Urothelium cell line (cell line): ENCODE measurements at regions not wholly inside any gene's neighbourhood (a gene's known extent, or its start where the extent isn't known, plus 50 kb on each side); places are given as distances from the start of the nearest gene placed in this dataset.
"Not testable (repeated sequence)": the region's sequence is repeated elsewhere in the genome, so short reads cannot be mapped to it uniquely, and the experiment has no call there.

Experiments used
- DNase-seq: peaks from one replicate; pipeline ENCODE4 v3.0.0; 2011; ENCODE audit warnings: low spot score, mixed read lengths
- FAIRE-seq: peaks from 2 replicates; lab custom pipeline; 2011; peaks lifted over from hg19 to GRCh38; lab: Jason Lieb, UNC

DNA sequence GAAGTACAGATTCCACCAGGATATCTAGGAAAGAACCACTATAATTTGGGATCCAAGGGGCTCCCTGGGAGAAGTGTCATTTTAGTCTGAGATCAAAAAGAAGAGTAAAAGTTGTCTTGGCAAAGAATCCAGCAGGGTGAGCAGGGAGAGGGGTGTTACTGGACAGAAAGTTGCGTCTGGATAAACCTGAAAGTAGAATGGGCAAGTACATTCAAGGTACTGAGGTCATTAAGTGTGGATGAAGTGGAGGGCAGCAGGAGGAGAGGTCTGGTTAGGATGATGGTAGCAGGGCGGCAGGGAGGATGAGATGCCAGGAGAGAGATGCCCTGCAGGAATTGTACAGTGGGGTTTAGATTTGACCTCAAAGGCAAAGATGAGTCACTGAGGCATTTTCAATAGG lies 253.3 kb downstream of the KLF13 start:
- no peak for FAIRE-seq
- no peak for DNase-seq

DNA sequence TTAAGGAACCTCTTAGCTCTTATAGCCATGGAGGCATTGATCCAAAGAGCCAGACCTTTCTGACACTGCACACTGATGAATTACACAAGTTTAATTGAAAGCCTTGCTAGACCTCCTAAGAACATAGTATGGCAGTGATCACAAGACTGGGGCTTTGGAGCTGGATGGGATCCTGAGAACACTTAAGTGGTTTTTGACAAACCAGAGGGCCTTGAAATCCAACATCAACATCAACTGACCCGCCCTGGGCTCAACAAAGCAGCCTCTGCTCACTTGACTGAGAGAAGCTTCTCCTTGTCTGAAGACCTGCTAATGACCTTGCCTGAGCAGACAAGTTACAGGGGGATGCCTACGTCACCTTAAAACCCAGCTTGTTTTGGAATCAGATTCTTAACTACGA lies 257.6 kb downstream of the KLF13 start:
- DNase-seq (no peak), FAIRE-seq (no peak)

DNA sequence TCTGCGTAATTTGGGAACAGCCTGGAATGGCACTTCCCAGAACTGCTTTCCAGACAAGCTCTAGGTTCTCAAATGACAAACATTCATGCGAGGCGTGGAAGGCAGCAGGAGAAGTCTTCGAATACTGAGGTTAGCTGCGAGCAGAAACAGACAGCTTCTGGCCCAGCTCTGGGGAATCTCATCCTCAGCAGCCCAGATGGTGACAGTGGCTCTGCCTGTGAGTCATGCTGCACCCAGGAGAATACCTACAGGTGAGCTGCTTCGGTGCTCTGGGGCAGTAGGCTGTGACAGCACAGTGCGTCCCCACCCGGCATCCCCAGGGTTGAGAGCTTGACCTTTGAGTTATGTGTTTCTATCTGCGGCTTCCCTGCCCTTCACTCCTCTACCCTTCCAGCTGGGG lies 258.6 kb downstream of the KLF13 start:
- FAIRE-seq: no peak

DNA sequence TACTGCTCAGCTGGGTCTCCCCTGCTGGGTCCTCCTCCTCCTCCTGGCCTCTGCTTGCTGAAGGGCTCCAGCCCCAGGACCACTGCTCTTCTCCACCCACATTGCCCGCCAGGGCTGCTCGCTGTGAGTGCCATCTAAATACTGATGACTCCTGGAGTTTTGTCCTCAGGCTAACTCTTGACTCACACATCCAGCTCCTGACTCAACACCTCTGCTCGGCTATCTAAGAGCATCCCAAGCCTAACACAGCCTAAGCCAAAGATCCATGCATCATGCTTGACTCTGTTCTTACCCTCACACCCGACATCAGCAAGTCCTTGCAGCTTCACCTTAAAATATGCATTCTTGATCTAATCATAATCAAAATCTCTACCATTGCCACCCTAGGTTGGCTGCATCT lies 260.2 kb downstream of the KLF13 start:
- DNase-seq (no peak), FAIRE-seq (no peak)

More for the DNA sequence above, 258.6 kb downstream of the KLF13 start:
- no peak for DNase-seq

DNA sequence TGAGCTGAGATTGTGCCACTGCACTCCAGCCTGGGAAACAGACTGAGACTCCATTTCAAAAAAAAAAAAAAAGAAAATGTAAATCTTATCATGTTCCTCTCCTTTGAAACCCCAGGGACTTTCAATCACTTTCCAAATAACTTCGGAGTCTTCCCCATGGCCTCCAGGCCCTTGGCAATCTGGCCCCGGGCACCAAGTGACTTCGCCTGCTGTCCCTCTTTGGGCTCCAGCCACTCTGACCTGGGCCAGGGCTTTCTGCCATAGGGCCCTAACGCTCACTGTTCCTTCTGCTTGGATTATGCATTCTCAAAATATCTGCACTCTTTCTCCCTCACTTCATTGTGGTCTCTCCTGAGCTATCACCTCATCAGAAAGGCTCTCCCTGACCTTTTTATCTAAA lies 260.9 kb downstream of the KLF13 start:
- no peak for DNase-seq
- no peak for FAIRE-seq

DNA sequence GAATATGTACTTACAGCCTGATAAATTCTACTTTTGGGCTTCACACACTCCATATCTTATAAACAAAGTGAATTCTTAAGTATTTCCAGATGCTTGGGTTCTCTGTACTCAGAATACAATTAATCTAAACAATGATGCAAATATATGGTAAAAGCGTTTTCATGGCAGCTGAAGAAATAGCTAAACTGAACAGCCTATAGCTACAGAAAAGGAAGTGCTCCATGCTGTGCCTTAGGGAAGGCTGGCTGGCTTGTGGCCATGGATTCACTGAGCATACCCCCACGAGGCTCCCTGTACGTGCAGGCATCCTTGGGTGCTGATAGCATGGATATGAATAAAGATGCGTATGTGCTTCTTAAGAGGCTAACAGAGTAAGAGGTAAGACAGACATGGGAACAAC lies 264.0 kb downstream of the KLF13 start:
- FAIRE-seq: no peak
- no peak for DNase-seq

DNA sequence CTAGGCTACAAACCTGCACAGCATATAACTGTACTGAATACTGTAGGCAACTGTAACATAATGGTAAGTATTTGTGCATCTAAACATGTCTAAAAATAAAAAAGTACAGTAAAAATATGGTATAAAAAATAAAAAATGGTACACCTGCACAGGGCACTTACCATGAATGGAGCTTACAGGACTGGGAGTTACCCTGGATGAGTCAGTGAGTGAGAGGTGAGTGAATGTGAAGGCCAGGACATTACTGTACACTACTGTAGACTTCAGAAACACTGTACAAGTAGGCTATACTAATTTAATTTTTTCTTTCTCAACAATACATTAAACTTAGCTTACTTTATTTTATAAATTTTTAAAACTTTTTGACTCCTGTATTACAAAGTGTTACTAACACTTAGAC lies 265.3 kb downstream of the KLF13 start:
- DNase-seq (no peak), FAIRE-seq (no peak)

DNA sequence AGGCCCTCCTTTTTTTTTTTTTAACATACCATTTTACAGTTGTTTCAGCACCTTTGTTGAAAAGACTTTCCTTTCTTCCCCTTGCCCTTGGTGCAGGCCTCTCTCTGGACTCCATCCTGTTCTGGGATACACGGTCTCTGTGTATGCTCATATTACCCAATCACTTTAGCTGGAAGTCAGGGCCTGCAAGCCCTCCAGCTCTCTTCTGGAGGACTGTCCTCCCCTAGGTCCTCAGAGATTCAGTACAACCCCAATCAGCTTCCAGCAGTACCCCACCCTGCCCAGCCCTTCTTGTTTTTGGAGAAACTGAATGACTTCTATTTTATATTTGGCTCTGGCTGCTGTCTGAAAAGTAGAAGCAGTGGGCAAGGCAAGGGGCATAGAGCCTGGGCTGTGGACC lies 270.8 kb downstream of the KLF13 start:
- FAIRE-seq (no peak), DNase-seq (no peak)

DNA sequence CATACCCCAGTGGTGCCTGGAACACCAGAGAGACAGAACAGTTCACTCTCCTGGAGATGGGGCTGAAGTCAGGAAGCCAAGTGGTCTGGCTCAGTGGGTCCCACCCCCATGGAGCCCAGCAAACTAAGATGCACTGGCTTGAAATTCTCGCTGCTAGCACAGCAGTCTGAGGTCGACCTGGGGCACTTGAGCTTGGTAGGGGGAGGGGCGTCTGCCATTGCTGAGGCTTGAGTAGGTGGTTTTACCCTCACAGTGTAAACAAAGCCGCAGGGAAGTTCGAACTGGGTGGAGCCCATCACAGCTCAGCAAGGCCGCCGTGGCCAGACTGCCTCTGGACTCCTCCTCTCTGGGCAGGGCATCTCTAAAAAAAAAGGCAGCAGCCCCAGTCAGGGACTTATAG lies 272.0 kb downstream of the KLF13 start:
- no peak for DNase-seq
- FAIRE-seq: no peak

DNA sequence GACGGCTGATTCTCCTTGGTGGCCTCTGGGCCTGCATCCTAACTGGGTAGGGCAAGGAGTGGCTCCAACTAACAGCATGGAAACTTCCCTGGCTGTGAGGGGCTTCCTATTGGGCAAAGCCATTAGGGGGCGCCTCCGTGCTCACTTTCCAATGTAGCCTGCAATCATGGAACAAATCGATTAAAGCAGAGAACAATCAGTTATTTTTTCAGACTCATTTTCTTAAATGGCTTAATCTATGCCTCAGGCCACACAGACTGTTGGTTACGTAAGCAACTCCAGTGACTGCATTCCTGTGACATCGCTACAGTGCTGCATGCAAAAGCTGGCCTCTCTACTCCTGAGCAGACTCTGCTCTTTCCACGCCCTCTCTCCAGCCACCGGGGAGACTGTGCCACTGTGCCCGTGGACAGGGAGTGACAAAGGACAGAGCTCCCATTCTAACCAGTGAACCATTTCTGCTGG lies 278.9 kb downstream of the KLF13 start:
- FAIRE-seq (no peak), DNase-seq (no peak)

DNA sequence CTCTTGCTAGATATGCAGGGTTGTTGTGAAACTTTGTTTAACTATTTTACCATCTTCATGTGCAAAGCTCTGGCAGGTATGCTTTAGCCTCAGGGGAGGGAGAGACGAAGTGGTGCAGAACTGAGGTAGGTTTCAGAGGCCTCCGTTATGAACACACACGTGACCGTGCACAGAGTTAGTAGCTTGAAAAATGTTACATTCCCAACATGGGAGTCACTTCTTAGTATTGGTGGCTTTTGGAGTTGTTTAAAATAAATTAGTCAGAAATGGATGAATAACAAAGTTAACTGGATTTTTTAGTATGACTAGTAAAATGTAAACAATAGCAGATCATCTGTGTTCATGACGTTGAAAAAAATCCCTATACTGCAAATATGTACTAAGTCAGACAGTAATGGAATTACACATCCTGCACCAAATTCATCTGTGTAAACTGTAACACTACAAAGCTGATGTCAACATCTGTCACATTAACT lies 279.6 kb downstream of the KLF13 start:
- DNase-seq: no peak
- no peak for FAIRE-seq

DNA sequence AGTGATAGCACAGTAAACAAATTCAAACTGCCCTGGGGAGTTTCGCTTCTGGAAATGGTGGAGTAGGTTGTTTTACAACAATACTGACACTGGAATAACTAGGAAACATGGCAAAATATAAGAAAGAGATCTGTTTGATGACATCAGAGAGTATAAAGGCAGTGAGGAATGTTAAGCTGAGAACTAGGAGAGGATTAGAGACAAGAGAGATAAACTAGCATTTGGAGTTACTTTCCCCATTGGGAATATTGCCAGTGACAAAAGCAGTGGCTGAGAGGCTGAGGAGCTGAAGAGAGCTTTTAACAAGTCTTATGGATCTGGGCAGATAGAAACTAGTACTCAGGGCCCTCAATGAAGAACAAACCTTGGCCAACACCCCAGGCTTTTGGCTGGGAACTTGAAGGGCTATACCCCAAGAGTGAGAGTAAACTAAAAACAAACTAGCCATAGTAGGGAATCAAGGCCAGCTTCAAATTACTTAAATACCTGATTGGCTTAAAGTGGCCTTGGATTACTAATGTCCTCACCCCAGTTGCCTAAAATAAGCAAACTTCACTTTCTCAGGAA lies 280.4 kb downstream of the KLF13 start:
- DNase-seq (no peak), FAIRE-seq (no peak)

DNA sequence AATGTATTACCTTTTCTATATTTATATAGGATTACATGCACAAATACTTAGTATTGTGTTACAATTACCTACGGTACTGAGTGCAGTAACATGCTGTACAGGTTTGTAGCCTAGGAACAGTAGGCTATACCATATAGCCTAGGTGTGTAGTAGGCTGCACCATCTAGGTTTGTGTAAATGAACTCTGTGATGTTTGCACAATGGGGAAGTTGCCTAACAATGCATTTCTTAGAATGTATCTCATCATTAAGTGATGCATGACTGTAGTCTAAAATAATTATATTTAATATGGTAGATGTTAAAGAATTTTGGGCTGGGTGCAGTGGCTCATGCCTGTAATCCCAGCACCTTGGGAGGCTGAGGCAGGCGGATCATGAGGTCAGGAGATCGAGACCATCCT lies 281.0 kb downstream of the KLF13 start:
- DNase-seq (no peak), FAIRE-seq (no peak)

DNA sequence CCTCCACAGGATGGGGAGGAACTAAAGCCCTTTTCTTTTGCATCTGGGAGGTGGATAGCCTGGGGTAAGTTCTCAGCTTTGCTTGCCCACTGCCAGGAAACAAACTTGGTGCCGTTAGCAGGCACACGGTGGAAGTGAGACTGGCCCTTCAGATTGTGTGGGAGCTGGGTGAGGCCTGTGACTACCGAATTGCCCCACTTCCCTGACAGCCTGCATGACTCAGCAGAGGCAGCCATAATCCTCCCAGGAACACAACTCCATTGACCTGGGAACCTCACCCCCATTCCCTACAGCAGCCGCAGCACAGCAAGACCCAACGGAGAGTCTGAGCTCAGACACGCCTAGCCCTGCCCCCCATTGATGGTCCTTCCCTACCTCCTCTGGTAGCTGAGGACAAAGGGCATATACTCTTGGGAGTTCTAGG lies 282.6 kb downstream of the KLF13 start:
- no peak for FAIRE-seq
- DNase-seq: no peak

DNA sequence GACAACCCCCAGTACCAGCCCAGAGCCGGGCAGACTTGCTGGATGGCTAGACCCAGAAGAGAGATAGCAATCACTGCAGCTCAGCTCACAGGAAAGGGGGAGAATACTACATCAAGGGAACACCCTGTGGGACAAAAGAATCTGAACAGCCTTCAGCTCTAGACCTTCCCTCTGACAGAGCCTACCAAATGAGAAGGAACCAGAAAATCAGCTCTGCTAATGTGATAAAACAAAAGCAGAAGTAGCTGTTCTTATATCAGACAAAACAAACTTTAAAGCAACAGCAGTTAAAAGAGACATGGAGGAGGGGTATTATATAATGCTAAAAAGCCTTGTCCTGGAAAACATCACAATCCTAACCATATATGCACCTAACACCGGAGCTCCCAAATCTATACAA lies 283.3 kb downstream of the KLF13 start:
- no peak for FAIRE-seq
- no peak for DNase-seq

DNA sequence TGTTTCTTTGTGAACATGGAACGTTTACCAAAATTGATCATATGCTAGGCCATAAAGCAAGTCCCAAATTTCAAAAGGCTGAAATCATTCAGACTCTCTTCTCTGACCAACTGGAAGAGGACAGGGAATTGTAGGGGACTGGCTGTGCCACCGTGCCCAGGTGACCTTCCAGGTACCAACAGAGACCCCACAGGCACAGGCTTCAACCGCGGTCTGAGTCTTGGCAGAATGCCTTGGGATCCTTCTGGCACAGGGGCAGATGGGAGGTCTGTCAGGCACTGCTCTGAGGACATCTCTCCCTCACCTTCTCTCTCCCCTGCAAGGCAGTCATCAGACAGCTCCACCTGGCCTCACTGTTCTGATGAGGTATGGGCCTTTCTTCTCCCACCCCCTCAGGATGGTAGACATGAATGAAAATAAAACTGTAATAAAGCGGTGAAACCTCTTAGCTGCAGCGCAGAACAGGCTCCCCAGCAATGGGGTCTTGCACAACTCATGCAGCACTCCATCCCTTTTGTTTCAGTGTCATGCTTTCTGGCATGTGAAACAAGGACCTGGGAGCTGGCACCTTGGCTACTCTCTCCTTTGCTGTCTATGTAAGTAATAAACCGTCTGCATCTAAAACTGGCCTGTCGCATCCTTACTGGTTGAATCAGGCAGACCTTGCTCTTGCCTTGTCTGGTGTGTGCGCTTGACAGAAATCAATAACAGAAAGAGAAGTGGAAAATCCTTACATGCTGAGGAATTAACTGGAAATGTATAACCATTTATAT lies 289.2 kb downstream of the KLF13 start:
- no peak for FAIRE-seq
- no peak for DNase-seq

DNA sequence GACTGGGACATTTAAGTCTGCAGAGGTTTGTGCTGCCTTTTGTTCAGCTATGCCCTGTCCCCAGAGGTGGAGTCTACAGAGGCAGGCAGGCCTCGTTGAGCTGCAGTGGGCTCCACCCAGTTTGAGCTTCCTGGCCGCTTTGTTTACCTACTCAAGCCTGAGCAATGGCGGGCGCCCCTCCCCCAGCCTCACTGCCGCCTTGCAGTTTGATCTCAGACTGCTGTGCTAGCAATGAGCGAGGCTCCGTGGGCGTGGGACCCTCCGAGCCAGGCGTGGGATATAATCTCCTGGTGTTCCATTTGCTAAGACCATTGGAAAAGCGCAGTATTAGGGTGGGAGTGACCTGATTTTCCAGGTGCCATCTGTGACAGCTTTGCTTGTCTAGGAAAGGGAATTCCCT lies 296.7 kb downstream of the KLF13 start:
- not testable (repeated sequence) for FAIRE-seq, DNase-seq

DNA sequence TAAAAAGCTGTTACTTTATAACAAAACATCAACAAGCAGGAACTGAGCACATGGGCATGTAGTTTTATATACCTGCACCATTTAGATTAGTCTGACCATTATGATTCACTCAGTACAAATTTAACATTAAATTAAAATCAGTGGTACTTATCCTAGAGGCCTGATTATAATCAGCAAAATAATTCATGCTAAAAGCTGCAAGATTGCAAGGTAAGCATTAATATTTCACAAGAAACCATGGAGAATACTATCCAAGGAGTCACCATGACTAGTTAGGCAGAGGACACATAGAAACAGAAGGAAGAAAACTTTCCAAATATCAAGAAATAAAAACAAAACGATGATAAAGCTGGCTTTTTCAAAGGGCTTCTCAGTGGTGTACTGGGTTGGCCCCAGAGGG lies 297.5 kb downstream of the KLF13 start:
- not testable (repeated sequence) for FAIRE-seq

DNA sequence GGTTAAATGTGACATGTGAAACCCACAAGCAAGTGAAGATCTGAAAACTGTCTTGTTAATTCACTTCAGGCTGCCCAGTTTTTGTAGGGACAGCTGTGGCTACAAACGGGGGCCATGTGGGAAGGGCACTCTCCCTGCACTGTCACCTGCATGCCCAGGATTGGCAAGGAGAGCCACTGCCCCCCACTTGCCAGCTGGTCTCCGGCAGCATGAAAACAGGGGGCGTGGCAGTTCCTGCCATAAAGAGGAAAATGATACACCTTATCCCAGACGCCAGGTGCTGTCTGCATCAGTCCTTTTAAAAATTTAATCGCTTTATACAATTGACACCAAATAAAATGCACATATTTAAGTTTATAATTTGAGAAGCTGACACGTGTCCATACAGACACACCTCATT lies 309.1 kb downstream of the KLF13 start:
- not testable (repeated sequence) for DNase-seq, FAIRE-seq

More for the DNA sequence above, 297.5 kb downstream of the KLF13 start:
- DNase-seq: not testable (repeated sequence)

DNA sequence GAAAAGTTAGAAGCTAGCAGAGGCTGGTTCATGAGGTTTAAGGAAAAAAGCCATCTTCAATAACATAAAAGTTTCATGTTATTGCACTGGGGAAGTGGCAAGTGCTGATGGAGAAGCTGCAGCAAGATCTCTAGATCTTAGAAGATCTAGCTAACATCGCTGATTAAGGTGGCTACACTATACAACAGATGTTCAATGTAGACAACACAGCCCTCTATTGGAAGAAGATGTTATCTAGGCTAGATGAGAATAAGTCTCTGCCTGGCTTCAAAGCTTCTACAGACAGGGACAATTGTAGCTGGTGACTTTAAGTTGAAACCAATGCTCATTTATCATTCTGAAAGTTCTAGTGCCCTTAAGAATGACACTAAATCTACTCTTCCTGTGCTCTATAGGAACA lies 310.3 kb downstream of the KLF13 start:
- FAIRE-seq: not testable (repeated sequence)

DNA sequence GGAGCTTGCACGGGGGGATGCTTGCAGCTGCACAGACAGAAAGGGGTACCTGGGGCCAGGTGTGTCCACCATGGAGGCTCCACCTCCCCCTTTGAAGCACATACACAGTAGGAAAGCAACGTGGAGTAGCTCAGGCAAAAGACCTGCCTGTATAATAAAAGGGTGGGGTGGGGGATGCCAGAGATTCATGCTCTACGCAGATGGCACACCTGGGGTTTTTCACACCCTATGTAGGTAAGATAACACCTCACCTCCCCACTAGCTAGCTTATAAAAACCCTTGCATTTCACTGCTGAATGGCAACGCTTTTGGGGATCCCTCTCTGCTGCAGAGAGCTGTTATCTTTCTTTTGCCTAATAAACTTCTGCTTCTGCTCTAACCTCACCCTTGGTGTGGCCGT lies 317.3 kb downstream of the KLF13 start:
- FAIRE-seq, DNase-seq: not testable (repeated sequence)

More for the DNA sequence above, 310.3 kb downstream of the KLF13 start:
- not testable (repeated sequence) for DNase-seq

DNA sequence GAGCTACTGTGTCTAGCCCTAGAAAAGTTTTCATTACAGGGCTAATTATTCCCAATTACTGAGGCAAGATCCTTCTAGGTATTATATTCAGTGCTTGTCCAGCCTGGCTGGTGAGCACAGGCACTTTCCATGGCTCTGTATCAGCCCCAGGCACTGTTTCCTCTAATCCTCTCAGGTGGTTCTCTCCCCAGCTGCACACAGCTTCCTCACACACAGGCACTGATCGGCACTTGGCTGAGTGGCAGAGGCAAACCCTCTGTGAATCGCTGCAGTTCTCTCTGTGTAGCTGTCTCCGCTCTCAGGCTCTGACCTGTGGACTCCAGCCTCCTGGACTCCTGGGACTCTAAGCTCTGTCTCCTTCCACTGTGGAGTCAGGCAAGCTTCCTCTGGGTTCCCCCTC lies 318.1 kb downstream of the KLF13 start:
- FAIRE-seq: not testable (repeated sequence)

More for the DNA sequence above, 318.1 kb downstream of the KLF13 start:
- not testable (repeated sequence) for DNase-seq
